Testis (tissue), 2 donors: ENCODE measurements at regions not wholly inside any gene's neighbourhood (a gene's known extent, or its start where the extent isn't known, plus 50 kb on each side); places are given as distances from the start of the nearest gene placed in this dataset.

ENCODE experiments used
- POLR2A ChIP-seq: fragments of 450-650 bp; IDR thresholded peaks from one replicate; pipeline ENCODE4 v1.6.1; 2017; ENCODE audit warnings: antibody characterized with exemption, mild to moderate bottlenecking, moderate library complexity
- TF ChIP-seq, protein P1 (sequence below), 3 experiments: fragments of 450-650 bp in 2 of 3; fragments of 200-600 bp in 1 of 3; sonication (generic) in 1 of 3; IDR thresholded peaks; one replicate each; pipeline ENCODE4 v1.5.1; 2016 to 2019; ENCODE audit warnings: antibody characterized with exemption in 3 of 3, mild to moderate bottlenecking in 2 of 3, moderate library complexity in 1 of 3

- TF ChIP-seq, protein P1, sequence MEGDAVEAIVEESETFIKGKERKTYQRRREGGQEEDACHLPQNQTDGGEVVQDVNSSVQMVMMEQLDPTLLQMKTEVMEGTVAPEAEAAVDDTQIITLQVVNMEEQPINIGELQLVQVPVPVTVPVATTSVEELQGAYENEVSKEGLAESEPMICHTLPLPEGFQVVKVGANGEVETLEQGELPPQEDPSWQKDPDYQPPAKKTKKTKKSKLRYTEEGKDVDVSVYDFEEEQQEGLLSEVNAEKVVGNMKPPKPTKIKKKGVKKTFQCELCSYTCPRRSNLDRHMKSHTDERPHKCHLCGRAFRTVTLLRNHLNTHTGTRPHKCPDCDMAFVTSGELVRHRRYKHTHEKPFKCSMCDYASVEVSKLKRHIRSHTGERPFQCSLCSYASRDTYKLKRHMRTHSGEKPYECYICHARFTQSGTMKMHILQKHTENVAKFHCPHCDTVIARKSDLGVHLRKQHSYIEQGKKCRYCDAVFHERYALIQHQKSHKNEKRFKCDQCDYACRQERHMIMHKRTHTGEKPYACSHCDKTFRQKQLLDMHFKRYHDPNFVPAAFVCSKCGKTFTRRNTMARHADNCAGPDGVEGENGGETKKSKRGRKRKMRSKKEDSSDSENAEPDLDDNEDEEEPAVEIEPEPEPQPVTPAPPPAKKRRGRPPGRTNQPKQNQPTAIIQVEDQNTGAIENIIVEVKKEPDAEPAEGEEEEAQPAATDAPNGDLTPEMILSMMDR (IDR thresholded peaks at IDR 0.05) = no peak
- TF ChIP-seq POLR2A = no peak
Observed at GRCh38 chr3:110227991-110228390, 843.6 kb upstream of the NECTIN3 start.
